Activated CD4-positive, alpha-beta T cell treated with anti-CD3 and anti-CD28 coated beads, Interleukin-2, amount 10 ng/mL, durations not matched to agents 24 days and 14 days (primary cell): ENCODE measurements at regions not wholly inside any gene's neighbourhood (a gene's known extent, or its start where the extent isn't known, plus 50 kb on each side); places are given as distances from the start of the nearest gene placed in this dataset.

Experiments used
- DNase-seq: peaks from one replicate; pipeline ENCODE4 v3.0.0; 2022
- H3K27ac Mint-ChIP-seq: one replicate; pipeline ENCODE4 v1.8.0; 2022; ENCODE audit warnings: mild to moderate bottlenecking, mixed read lengths
- H3K27me3 Mint-ChIP-seq: one replicate; pipeline ENCODE4 v1.8.0; 2022; ENCODE audit warnings: mixed read lengths
- H3K36me3 Mint-ChIP-seq: one replicate; pipeline ENCODE4 v1.8.0; 2022; ENCODE audit warnings: low read depth, mild to moderate bottlenecking, mixed read lengths
- H3K4me1 Mint-ChIP-seq: one replicate; pipeline ENCODE4 v1.8.0; 2021; ENCODE audit warnings: mixed read lengths
- H3K4me3 Mint-ChIP-seq: one replicate; pipeline ENCODE4 v1.8.0; 2022; ENCODE audit warnings: mild to moderate bottlenecking, moderate library complexity, mixed read lengths
- H3K9me3 Mint-ChIP-seq: one replicate; pipeline ENCODE4 v1.8.0; 2021; ENCODE audit warnings: mixed read lengths
- intact Hi-C: fragments of 100-400 bp; cut with micrococcal nuclease; formaldehyde crosslinking; loops from one replicate; pipeline ENCODE4 v1.15.1; 2023

- Mint-ChIP-seq H3K4me1 (no peaks in the 10 kb centered on the region), H3K4me3 (no peak overlapping the region), H3K27me3 (no peaks in the 10 kb centered on the region), H3K9me3 (no peaks in the 10 kb centered on the region), H3K27ac (no peak overlapping the region), H3K36me3 (no peaks in the 10 kb centered on the region)
- intact Hi-C loops: no loop called here
- no peak for DNase-seq
Measured at GRCh38 chr1:82343381-82343780, 542.6 kb downstream of the ADGRL2 start.

- H3K4me1 Mint-ChIP-seq: no peaks in the 10 kb centered on the region
- no peak for DNase-seq
- H3K27me3 Mint-ChIP-seq: no peaks in the 10 kb centered on the region
- no peak overlapping the region for H3K4me3 Mint-ChIP-seq
- no peaks in the 10 kb centered on the region for H3K9me3 Mint-ChIP-seq
- no peaks in the 10 kb centered on the region for H3K36me3 Mint-ChIP-seq
- H3K27ac Mint-ChIP-seq: no peak overlapping the region
- intact Hi-C loops: no loop called here
Measured at GRCh38 chr1:82337635-82338034, 536.9 kb downstream of the ADGRL2 start.

GRCh38 chr1:82330330-82330729 is 529.6 kb downstream of the ADGRL2 start:
- intact Hi-C loops: no loop called here
- no peaks in the 10 kb centered on the region for H3K9me3 Mint-ChIP-seq

GRCh38 chr1:82329226-82329625 is 528.5 kb downstream of the ADGRL2 start:
- Mint-ChIP-seq H3K27ac (no peak overlapping the region), H3K4me3 (no peak overlapping the region), H3K4me1 (no peaks in the 10 kb centered on the region), H3K36me3 (no peaks in the 10 kb centered on the region), H3K9me3 (no peaks in the 10 kb centered on the region), H3K27me3 (no peaks in the 10 kb centered on the region)
- DNase-seq: no peak
- intact Hi-C loops: no loop called here

More at GRCh38 chr1:82330330-82330729, 529.6 kb downstream of the ADGRL2 start:
- no peaks in the 10 kb centered on the region for H3K27me3 Mint-ChIP-seq
- H3K4me1 Mint-ChIP-seq: no peaks in the 10 kb centered on the region
- H3K36me3 Mint-ChIP-seq: no peaks in the 10 kb centered on the region
- no peak overlapping the region for H3K4me3 Mint-ChIP-seq
- H3K27ac Mint-ChIP-seq: no peak overlapping the region
- DNase-seq: no peak

- Mint-ChIP-seq H3K4me1 (no peaks in the 10 kb centered on the region), H3K27me3 (no peaks in the 10 kb centered on the region), H3K9me3 (no peaks in the 10 kb centered on the region), H3K4me3 (no peak overlapping the region), H3K27ac (no peak overlapping the region), H3K36me3 (no peaks in the 10 kb centered on the region)
- intact Hi-C loops: no loop called here
- no peak for DNase-seq
Measured at GRCh38 chr1:82323144-82323841, 522.6 kb downstream of the ADGRL2 start.

- Mint-ChIP-seq H3K27me3 (no peaks in the 10 kb centered on the region), H3K9me3 (no peaks in the 10 kb centered on the region), H3K4me3 (no peak overlapping the region), H3K27ac (no peak overlapping the region), H3K36me3 (no peaks in the 10 kb centered on the region), H3K4me1 (no peaks in the 10 kb centered on the region)
- DNase-seq: no peak
- intact Hi-C loops: no loop called here
Measured at GRCh38 chr1:82321794-82322193, 521.1 kb downstream of the ADGRL2 start.

GRCh38 chr1:82319546-82319945 is 518.8 kb downstream of the ADGRL2 start:
- no peak for DNase-seq
- intact Hi-C loops: no loop called here
- no peaks in the 10 kb centered on the region for H3K9me3 Mint-ChIP-seq
- no peaks in the 10 kb centered on the region for H3K27me3 Mint-ChIP-seq
- H3K27ac Mint-ChIP-seq: no peak overlapping the region
- no peaks in the 10 kb centered on the region for H3K4me1 Mint-ChIP-seq
- H3K36me3 Mint-ChIP-seq: no peaks in the 10 kb centered on the region
- H3K4me3 Mint-ChIP-seq: no peak overlapping the region

- no peak overlapping the region for H3K27ac Mint-ChIP-seq
- H3K4me3 Mint-ChIP-seq: no peak overlapping the region
- no peaks in the 10 kb centered on the region for H3K9me3 Mint-ChIP-seq
- intact Hi-C loops: no loop called here
- no peaks in the 10 kb centered on the region for H3K4me1 Mint-ChIP-seq
- H3K27me3 Mint-ChIP-seq: no peaks in the 10 kb centered on the region
- DNase-seq: no peak
- H3K36me3 Mint-ChIP-seq: no peaks in the 10 kb centered on the region
Measured at GRCh38 chr1:82318921-82319320, 518.2 kb downstream of the ADGRL2 start.

GRCh38 chr1:82318265-82318664 is 517.5 kb downstream of the ADGRL2 start:
- Mint-ChIP-seq H3K27me3 (no peaks in the 10 kb centered on the region), H3K27ac (no peak overlapping the region), H3K4me3 (no peak overlapping the region), H3K9me3 (no peaks in the 10 kb centered on the region), H3K4me1 (no peaks in the 10 kb centered on the region), H3K36me3 (no peaks in the 10 kb centered on the region)
- intact Hi-C loops: no loop called here
- no peak for DNase-seq

- Mint-ChIP-seq H3K27me3 (no peaks in the 10 kb centered on the region), H3K4me3 (no peak overlapping the region), H3K9me3 (no peaks in the 10 kb centered on the region), H3K27ac (no peak overlapping the region), H3K36me3 (no peaks in the 10 kb centered on the region), H3K4me1 (no peaks in the 10 kb centered on the region)
- no peak for DNase-seq
- intact Hi-C loops: no loop called here
Measured at GRCh38 chr1:82317671-82318070, 516.9 kb downstream of the ADGRL2 start.

- DNase-seq: no peak
Measured at GRCh38 chr1:82299656-82300055, 498.9 kb downstream of the ADGRL2 start.

GRCh38 chr1:82299056-82299455 is 498.3 kb downstream of the ADGRL2 start:
- no peak for DNase-seq
- no peaks in the 10 kb centered on the region for H3K36me3 Mint-ChIP-seq
- H3K27me3 Mint-ChIP-seq: no peaks in the 10 kb centered on the region
- H3K27ac Mint-ChIP-seq: no peak overlapping the region
- H3K9me3 Mint-ChIP-seq: no peaks in the 10 kb centered on the region
- intact Hi-C loops: no loop called here
- no peaks in the 10 kb centered on the region for H3K4me1 Mint-ChIP-seq
- H3K4me3 Mint-ChIP-seq: no peak overlapping the region

More at GRCh38 chr1:82299656-82300055, 498.9 kb downstream of the ADGRL2 start:
- Mint-ChIP-seq H3K27me3 (no peaks in the 10 kb centered on the region), H3K27ac (no peak overlapping the region), H3K36me3 (no peaks in the 10 kb centered on the region), H3K4me3 (no peak overlapping the region), H3K4me1 (no peaks in the 10 kb centered on the region), H3K9me3 (no peaks in the 10 kb centered on the region)
- intact Hi-C loops: no loop called here

GRCh38 chr1:82297139-82297896 is 496.6 kb downstream of the ADGRL2 start:
- H3K27me3 Mint-ChIP-seq: no peaks in the 10 kb centered on the region
- no peaks in the 10 kb centered on the region for H3K9me3 Mint-ChIP-seq
- intact Hi-C loops: no loop called here
- no peaks in the 10 kb centered on the region for H3K36me3 Mint-ChIP-seq
- no peak for DNase-seq
- no peaks in the 10 kb centered on the region for H3K4me1 Mint-ChIP-seq
- H3K4me3 Mint-ChIP-seq: no peak overlapping the region
- no peak overlapping the region for H3K27ac Mint-ChIP-seq

GRCh38 chr1:82287556-82287955 is 486.8 kb downstream of the ADGRL2 start:
- DNase-seq: no peak
- H3K27me3 Mint-ChIP-seq: no peaks in the 10 kb centered on the region
- H3K4me3 Mint-ChIP-seq: no peak overlapping the region
- no peaks in the 10 kb centered on the region for H3K36me3 Mint-ChIP-seq
- H3K27ac Mint-ChIP-seq: no peak overlapping the region
- H3K9me3 Mint-ChIP-seq: no peaks in the 10 kb centered on the region
- H3K4me1 Mint-ChIP-seq: no peaks in the 10 kb centered on the region
- intact Hi-C loops: no loop called here
